ENCODE measurements at regions not wholly inside any gene's neighbourhood (a gene's known extent, or its start where the extent isn't known, plus 50 kb on each side); places are given as distances from the start of the nearest gene placed in this dataset.
A peak's percentile ranks its signal among the peaks of the same experiment; 100 is the strongest.

- no peak for DNase-seq
Measured at GRCh38 chrX:42505016-42505415, 272.9 kb downstream of the PPP1R2C start.

DNA sequence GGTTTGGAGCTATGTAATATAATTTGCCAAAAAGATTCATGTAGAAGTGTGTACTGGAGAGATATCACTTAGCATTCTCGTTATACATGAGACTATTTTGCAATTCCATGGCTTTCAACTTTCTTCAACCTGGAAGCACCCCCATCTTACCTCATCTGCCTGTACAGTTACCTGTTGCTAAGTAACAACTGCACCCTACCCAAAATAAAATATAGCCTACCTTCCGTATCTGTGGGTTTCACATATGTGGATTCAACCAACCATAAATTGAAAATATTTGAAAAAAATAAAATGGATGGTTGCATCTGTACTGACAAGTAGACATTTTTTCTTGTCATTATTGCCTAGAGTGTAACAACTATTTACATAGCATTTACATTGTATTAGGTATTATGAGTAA, 278.3 kb downstream of the PPP1R2C start:
- no peak for DNase-seq

- DNase-seq: no peak
Measured at GRCh38 chrX:42497356-42497755, 280.6 kb downstream of the PPP1R2C start.

DNA sequence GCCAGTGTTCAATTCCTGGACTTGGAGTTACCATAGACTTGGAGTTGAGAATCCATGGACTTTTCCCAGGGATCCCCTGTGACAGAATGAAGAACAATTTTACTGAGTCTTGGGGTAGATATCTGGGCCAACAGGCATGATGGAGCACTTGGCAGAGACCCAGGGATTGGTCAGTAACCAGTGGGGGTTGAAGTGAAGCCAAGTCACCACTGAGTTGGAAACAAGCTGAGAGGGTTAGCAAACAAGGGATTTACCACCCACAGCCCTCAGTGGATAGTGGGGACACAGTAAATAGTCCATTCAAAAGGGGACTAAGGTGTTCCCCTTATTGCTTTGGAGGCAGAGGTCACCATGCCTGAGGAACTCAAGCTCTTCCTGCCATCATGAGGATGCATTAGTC, 281.7 kb downstream of the PPP1R2C start:
- peak; percentile 2 for DNase-seq

- DNase-seq: peak; percentile 70
Measured at GRCh38 chrX:42495139-42495538, 282.8 kb downstream of the PPP1R2C start.

- no peak for DNase-seq
Measured at GRCh38 chrX:42491137-42491907, 286.6 kb downstream of the PPP1R2C start.

- DNase-seq: no peak
Measured at GRCh38 chrX:42490111-42490510, 287.9 kb downstream of the PPP1R2C start.

DNA sequence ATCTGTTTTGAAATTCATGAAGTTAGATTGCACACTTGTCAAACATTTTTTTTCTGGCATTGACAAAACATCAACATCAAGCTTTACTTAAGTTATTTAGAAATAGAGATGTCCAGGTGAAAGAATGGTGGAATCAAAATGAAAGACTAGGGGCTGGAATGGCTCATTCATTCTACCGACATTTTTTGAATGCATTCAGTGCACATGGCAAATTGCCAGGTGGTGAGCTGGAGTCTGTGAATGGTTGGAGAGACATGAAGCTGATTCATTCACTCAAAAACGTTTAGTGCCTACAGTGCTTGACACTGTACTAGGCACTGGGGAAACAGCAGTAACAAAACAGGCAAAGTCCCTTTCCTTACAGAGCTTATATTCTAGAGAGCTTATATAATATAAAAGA, 292.4 kb downstream of the PPP1R2C start:
- peak; percentile 1 for DNase-seq

GRCh38 chrX:42484233-42484632, 293.7 kb downstream of the PPP1R2C start:
- no peak for DNase-seq

- DNase-seq: no peak
Measured at GRCh38 chrX:42477396-42477795, 300.6 kb downstream of the PPP1R2C start.

- DNase-seq: no peak
Measured at GRCh38 chrX:42472727-42473126, 305.2 kb downstream of the PPP1R2C start.

DNA sequence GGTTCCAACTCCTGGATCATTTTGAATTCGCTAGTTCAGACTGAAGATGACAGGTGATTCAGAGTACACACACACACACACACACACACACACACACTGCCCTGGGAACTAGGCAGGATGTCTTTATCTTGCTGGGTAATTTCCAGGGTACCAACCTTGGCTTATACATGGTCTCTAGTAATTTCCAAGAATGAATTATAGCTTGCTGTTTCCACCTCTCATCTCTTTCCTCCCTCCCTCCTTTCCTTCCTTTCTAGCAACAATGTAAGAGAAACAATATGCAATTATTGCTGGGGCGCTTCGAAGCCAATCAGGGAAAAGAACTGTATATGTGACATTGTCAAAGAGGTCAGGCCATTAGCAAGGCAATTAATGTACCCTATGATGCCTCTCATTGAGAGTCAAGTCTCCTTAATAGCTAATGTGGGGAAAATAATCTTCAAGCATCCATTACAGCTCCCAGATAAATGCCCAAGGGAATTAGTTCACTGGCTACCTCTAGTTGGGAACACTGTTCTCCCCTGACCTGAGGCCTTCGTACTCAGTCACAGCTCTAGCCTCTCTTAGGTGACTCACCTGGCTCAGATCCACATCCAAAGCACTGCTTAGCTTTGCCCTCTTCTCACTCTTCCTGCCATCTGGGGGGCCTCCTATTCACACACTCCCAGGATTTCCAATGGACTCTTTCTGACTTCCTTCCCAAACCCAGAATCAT, 311.5 kb downstream of the PPP1R2C start:
- no peak for DNase-seq

DNA sequence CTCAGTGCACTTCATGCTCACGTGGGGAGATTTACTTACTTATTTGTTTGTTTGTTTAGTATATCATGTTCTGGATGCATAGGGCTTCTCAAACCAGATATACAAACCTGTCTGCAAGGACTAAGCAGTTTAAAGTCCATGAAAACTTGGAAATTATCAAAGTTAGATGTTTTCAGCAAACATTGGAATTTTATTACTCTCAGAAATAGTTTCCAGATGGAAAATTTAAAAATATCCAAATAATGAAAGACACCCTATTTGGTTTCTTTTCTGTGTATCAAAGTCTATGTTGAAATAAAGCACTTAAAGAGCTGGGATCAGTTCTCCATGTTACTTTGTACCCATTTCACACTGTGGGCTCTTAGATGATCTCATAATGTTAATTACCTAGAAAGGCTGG, 312.1 kb downstream of the PPP1R2C start:
- DNase-seq: no peak

DNA sequence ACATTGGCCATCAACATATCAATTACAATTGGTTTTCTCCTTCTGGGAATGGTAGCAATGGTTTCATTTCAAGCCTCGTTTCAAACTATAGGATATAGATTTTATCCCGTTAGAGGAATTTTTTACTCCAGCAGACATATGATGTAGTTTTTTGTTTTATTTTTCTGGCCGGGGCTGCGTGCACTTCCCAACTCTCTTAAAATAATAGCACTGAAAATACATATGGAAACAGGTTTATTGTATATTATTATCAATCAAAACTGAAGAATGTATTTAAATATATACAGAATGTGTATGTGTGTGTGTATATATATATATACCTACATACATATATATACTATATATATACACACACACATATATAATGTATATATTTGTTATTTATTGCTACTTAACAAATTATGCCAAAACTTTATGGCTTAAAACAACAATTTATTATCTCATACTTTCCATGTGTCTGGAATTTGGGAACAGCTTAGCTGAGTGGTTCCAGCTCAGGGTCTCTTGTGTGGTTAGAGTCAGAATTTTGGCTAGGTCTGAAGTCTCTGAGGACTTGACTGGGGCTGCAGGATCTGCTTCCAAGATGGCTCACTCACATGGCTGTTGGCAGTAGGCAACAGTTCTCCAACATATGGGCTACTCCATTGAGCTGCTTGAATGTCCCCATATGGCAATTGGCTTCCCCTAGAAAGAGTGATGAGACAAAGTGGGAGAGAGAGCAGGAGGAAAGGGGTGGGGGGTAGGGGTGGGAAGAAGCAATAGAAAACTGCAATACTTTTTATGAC, 314.1 kb downstream of the PPP1R2C start:
- no peak for DNase-seq

DNA sequence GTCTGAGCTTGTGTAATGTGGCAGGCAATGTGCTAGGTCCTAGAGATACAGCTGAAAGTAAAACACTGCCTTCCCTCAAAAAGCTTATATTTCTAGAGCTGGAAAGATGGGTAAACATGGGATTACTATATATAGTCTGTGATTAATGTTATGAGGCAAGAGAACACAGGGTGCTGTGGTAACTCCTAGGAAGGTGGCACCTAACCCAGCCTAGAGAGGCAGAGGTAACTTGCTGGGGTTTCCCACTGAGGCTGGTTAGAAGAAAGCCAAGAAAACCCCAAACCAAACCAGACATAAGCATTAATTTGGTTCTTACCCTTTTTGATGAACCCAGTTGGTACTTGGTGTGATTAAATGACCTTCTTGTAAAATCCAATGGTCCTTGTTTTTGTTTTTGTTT, 315.0 kb downstream of the PPP1R2C start:
- DNase-seq: no peak

GRCh38 chrX:42460706-42461105, 317.3 kb downstream of the PPP1R2C start:
- DNase-seq: no peak

DNA sequence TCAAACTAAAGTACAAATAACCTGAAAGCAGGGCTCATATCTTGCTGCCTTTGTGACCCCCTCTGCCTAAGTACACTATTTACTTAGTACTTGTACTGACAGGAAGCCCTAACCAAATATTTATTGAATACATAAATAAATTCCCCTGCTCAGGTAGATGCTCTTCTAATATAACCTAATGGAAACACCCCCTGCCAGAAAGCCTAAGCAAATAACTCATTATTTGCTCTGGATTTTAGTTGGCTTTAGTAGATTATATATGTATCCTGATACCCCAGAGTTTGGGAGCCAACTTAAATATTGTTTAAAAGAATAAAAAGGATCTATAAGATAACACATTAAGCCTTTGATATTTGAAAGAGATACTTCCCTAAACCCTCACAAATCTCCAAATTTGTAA, 318.2 kb downstream of the PPP1R2C start:
- DNase-seq: no peak

- no peak for DNase-seq
Measured at GRCh38 chrX:42456176-42456700, 321.7 kb downstream of the PPP1R2C start.

GRCh38 chrX:42450228-42450627, 327.7 kb downstream of the PPP1R2C start:
- DNase-seq: no peak

DNA sequence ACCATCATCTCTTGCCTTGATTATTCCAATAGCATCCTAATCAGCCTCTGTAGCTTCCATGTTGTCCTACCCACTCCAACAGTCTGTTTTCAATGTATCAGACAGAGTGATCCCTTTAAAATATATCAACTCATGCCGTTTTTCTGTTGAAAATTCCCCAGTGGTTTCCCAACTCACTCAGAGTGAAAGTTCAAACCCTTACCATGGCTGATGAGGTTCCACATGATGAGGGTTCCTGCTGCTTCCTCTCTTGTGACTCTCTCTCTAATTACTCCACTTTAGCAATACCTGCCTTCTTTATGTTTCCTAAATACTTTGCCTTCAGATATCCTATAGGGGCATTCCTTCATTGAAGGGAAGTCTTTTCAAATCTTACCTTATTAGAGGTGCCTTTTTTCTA, 334.7 kb downstream of the PPP1R2C start:
- no peak for DNase-seq

DNA sequence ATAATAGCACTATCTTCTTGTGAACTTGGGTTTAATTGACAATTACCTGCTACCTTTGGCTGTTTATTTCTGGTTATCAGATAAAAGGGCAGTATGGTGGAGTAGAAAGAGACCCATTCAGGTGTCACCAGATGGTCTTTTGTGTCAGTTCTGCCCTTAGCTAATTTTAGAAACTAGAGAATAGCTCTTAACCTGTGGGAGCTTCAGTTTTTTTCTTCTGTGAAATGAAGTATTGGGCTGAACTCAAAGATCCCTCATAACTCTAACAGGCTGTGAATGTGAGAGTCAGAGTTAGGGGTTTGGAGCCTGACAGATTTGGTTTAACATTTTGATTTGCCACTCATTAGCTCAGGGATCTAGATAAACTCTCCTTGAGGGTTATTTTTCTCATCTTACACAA, 335.2 kb downstream of the PPP1R2C start:
- no peak for DNase-seq

- DNase-seq: no peak
Measured at GRCh38 chrX:42437211-42437610, 340.8 kb downstream of the PPP1R2C start.

DNA sequence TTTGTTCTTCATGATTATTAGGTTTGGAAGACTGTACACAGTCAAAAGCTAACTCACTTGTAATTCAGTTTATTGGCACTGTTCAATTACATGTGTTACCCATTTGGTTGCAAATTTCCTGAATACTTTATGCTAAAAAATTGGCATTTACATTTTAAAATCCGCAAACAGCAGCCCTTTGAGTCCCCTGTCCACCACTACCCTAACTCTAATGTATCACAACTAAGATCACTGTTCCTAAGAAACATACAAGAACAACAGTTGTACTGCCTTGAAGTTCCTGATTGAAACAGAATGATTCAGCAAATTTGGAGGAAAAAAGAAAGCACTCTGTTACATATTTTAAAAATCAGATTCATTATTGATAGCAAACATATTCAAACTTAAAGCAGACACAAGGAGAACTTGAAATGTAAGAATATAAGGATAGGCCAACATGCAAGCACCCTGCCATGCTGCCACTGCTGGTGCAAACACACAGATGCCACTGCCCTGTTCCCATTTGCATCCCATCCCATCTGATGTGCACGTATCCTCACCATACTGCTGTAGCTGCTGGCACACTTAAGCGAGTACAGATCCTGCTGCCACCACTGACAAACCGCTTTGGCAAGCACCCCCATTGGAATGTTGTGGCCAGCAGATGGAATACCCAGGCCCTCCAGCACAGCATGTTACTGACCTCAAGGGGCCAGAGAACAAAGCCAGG, 343.4 kb downstream of the PPP1R2C start:
- DNase-seq: no peak

All from NCI-H345 (cell line).